Neural crest cell (in vitro differentiated cells): ENCODE measurements at regions not wholly inside any gene's neighbourhood (a gene's known extent, or its start where the extent isn't known, plus 50 kb on each side); places are given as distances from the start of the nearest gene placed in this dataset.

Experiments
- DNase-seq: peaks from one replicate; pipeline ENCODE4 v3.0.0; 2021; ENCODE audit warnings: low read depth, mixed read lengths, low spot score
- H3K27ac Mint-ChIP-seq: one replicate; pipeline ENCODE4 v1.8.0; 2021; ENCODE audit warnings: mild to moderate bottlenecking, mixed read lengths; ENCODE audit not compliant: unreplicated experiment
- H3K27me3 Mint-ChIP-seq: 2 replicates; pipeline ENCODE4 v1.8.0; 2021; ENCODE audit warnings: low read depth, mild to moderate bottlenecking, mixed read lengths
- H3K36me3 Mint-ChIP-seq: 2 replicates; pipeline ENCODE4 v1.8.0; 2021; ENCODE audit warnings: low read depth, mild to moderate bottlenecking, mixed read lengths
- H3K4me1 Mint-ChIP-seq: 2 replicates; pipeline ENCODE4 v1.8.0; 2021; ENCODE audit warnings: mixed read lengths
- H3K4me3 Mint-ChIP-seq: one replicate; pipeline ENCODE4 v1.8.0; 2021; ENCODE audit warnings: mild to moderate bottlenecking, mixed read lengths
- H3K9me3 Mint-ChIP-seq: 2 replicates; pipeline ENCODE4 v1.8.0; 2021; ENCODE audit warnings: mixed read lengths
- CTCF ChIP-seq: fragments of 200-600 bp; sonication (generic); conservative IDR thresholded peaks from 2 replicates; pipeline ENCODE4 v1.5.0; 2021; ENCODE audit warnings: antibody characterized with exemption, mild to moderate bottlenecking

- Mint-ChIP-seq H3K9me3 (peaks cover 5% of the 10 kb centered on the region), H3K36me3 (no peaks in the 10 kb centered on the region), H3K27me3 (no peaks in the 10 kb centered on the region), H3K27ac (no peak overlapping the region), H3K4me1 (peaks cover 5% of the 10 kb centered on the region), H3K4me3 (no peak overlapping the region)
- TF ChIP-seq CTCF, result no peak
- no peak for DNase-seq
Measured at GRCh38 chr2:157159221-157159934, 98.1 kb upstream of the GALNT5 start.

GRCh38 chr2:157160111-157160510 is 97.4 kb upstream of the GALNT5 start:
- H3K9me3 Mint-ChIP-seq, result peaks cover 5% of the 10 kb centered on the region
- H3K27me3 Mint-ChIP-seq, result no peaks in the 10 kb centered on the region
- no peak overlapping the region for H3K27ac Mint-ChIP-seq
- DNase-seq, result no peak
- no peaks in the 10 kb centered on the region for H3K36me3 Mint-ChIP-seq
- no peak overlapping the region for H3K4me3 Mint-ChIP-seq
- peaks cover 5% of the 10 kb centered on the region for H3K4me1 Mint-ChIP-seq
- no peak for TF ChIP-seq CTCF

- Mint-ChIP-seq H3K36me3 (no peaks in the 10 kb centered on the region), H3K4me3 (no peak overlapping the region), H3K4me1 (peaks cover 5% of the 10 kb centered on the region), H3K27me3 (no peaks in the 10 kb centered on the region), H3K27ac (no peak overlapping the region), H3K9me3 (peaks cover 2% of the 10 kb centered on the region)
- TF ChIP-seq CTCF, result no peak
- no peak for DNase-seq
Measured at GRCh38 chr2:157164370-157164769, 93.1 kb upstream of the GALNT5 start.

- Mint-ChIP-seq H3K4me3 (no peak overlapping the region), H3K9me3 (peaks cover 2% of the 10 kb centered on the region), H3K4me1 (peaks cover 5% of the 10 kb centered on the region), H3K27ac (no peak overlapping the region), H3K36me3 (no peaks in the 10 kb centered on the region), H3K27me3 (no peaks in the 10 kb centered on the region)
- TF ChIP-seq CTCF, result no peak
- no peak for DNase-seq
Measured at GRCh38 chr2:157164891-157165290, 92.6 kb upstream of the GALNT5 start.

- Mint-ChIP-seq H3K27ac (no peak overlapping the region), H3K4me3 (no peak overlapping the region), H3K9me3 (no peaks in the 10 kb centered on the region), H3K27me3 (no peaks in the 10 kb centered on the region), H3K36me3 (no peaks in the 10 kb centered on the region), H3K4me1 (no peaks in the 10 kb centered on the region)
- no peak for DNase-seq
- no peak for TF ChIP-seq CTCF
Measured at GRCh38 chr2:157168501-157168900, 89.0 kb upstream of the GALNT5 start.
